ENCODE measurements at regions not wholly inside any gene's neighbourhood (a gene's known extent, or its start where the extent isn't known, plus 50 kb on each side); places are given as distances from the start of the nearest gene placed in this dataset.

DNA sequence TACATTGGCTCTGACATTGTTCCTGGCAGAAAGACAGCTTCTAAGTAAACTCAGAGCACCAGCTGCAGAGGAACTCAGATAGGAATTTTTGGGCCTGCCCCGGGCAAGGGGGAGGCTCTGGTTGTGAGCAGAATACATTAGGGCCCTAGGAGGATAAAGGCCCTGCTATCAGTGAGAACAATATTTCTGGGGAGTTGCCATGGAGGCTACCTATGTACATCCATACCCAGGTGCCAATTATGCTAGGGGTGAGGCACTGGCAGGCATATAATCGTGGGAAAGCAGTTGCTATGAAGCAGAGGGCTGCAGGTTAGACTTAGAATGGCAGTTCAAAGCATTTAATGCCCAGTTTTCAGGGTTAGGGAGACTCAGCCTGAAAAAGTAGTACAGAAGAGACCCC is 273.5 kb upstream of the EDA2R start:
- no peaks in the 10 kb centered on the region for H3K9me2 ChIP-seq (ENCODE audit: insufficient read depth, low read length)
- no peaks in the 10 kb centered on the region for H3K9me3 ChIP-seq (ENCODE audit: low read length)
- H4K20me1 ChIP-seq (ENCODE audit: insufficient read depth) = no peaks in the 10 kb centered on the region
- H3K27me3 ChIP-seq (ENCODE audit: insufficient read depth, low read depth, low read length) = no peaks in the 10 kb centered on the region
- no peak for TF ChIP-seq MXI1 (conservative IDR thresholded peaks at IDR 0.05; ENCODE audit: poor library complexity, severe bottlenecking)
- no peak for TF ChIP-seq EZH2 (IDR thresholded peaks at IDR 0.05; ENCODE audit: borderline replicate concordance, insufficient read depth, low read length, poor library complexity, severe bottlenecking)
- no peak for TF ChIP-seq TAF1 (IDR thresholded peaks at IDR 0.05; ENCODE audit: low read depth)
- TF ChIP-seq SMC3 (conservative IDR thresholded peaks at IDR 0.05; ENCODE audit: poor library complexity) = no peak
- TF ChIP-seq, protein P1, sequence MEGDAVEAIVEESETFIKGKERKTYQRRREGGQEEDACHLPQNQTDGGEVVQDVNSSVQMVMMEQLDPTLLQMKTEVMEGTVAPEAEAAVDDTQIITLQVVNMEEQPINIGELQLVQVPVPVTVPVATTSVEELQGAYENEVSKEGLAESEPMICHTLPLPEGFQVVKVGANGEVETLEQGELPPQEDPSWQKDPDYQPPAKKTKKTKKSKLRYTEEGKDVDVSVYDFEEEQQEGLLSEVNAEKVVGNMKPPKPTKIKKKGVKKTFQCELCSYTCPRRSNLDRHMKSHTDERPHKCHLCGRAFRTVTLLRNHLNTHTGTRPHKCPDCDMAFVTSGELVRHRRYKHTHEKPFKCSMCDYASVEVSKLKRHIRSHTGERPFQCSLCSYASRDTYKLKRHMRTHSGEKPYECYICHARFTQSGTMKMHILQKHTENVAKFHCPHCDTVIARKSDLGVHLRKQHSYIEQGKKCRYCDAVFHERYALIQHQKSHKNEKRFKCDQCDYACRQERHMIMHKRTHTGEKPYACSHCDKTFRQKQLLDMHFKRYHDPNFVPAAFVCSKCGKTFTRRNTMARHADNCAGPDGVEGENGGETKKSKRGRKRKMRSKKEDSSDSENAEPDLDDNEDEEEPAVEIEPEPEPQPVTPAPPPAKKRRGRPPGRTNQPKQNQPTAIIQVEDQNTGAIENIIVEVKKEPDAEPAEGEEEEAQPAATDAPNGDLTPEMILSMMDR (IDR thresholded peaks at IDR 0.05; ENCODE audit: poor library complexity, severe bottlenecking) = no peak
- no peak for TF ChIP-seq REST (IDR thresholded peaks at IDR 0.05; ENCODE audit: borderline replicate concordance)
- TF ChIP-seq POLR2AphosphoS5 (IDR thresholded peaks at IDR 0.05) = no peak
- H3K4me2 ChIP-seq (ENCODE audit: low read length) = no peak overlapping the region
- H3K9ac ChIP-seq (ENCODE audit: low read length) = no peak overlapping the region
- no peak overlapping the region for H2AFZ ChIP-seq (ENCODE audit: low read depth, low read length)
- H3K79me2 ChIP-seq (replicated peaks; ENCODE audit: insufficient read depth, low read length) = no peaks in the 10 kb centered on the region
- H3K4me3 ChIP-seq (ENCODE audit: low read length) = no peak overlapping the region
- H3F3A ChIP-seq (ENCODE audit: insufficient read depth, low read length, poor library complexity, severe bottlenecking) = no peaks in the 10 kb centered on the region
- no peak overlapping the region for H3K27ac ChIP-seq (ENCODE audit: low read length)
- H3K36me3 ChIP-seq (ENCODE audit: insufficient read depth, low read length) = no peaks in the 10 kb centered on the region

GRCh38 chrX:66902081-66902480 is 263.2 kb upstream of the EDA2R start:
- H3K4me2 ChIP-seq (ENCODE audit: low read length) = no peak overlapping the region
- no peaks in the 10 kb centered on the region for H3K79me2 ChIP-seq (replicated peaks; ENCODE audit: insufficient read depth, low read length)
- no peaks in the 10 kb centered on the region for H3K9me2 ChIP-seq (ENCODE audit: insufficient read depth, low read length)
- no peaks in the 10 kb centered on the region for H4K20me1 ChIP-seq (ENCODE audit: insufficient read depth)
- no peaks in the 10 kb centered on the region for H3K36me3 ChIP-seq (ENCODE audit: insufficient read depth, low read length)
- no peak overlapping the region for H3K27ac ChIP-seq (ENCODE audit: low read length)
- H3K9ac ChIP-seq (ENCODE audit: low read length) = no peak overlapping the region
- H2AFZ ChIP-seq (ENCODE audit: low read depth, low read length) = no peak overlapping the region
- H3F3A ChIP-seq (ENCODE audit: insufficient read depth, low read length, poor library complexity, severe bottlenecking) = no peaks in the 10 kb centered on the region
- TF ChIP-seq RAD21 (conservative IDR thresholded peaks at IDR 0.05) = no peak
- H3K27me3 ChIP-seq (ENCODE audit: insufficient read depth, low read depth, low read length) = no peaks in the 10 kb centered on the region
- no peak overlapping the region for H3K4me3 ChIP-seq (ENCODE audit: low read length)
- H3K9me3 ChIP-seq (ENCODE audit: low read length) = no peaks in the 10 kb centered on the region

DNA sequence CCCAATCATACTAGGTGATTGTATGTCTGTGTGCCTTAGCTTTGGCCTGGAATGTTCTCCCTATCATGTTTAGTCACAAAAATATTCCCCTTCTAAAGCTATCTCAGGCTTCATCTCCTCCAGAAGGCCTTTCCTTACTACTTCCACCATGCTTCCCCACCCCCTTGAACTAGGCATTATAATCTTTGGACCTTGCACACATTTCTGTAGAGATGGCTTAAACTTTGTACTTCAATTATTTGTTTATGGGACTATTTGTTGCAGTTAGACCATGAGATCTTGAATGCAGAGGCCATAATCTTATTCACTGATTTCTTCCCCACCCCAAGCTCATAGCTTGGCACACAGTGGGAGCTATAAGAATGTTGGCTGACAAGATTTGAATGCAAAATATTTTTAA is 262.0 kb upstream of the EDA2R start:
- TF ChIP-seq EP300 (conservative IDR thresholded peaks at IDR 0.05; ENCODE audit: poor library complexity, severe bottlenecking) = no peak
- TF ChIP-seq MXI1 (conservative IDR thresholded peaks at IDR 0.05; ENCODE audit: poor library complexity, severe bottlenecking) = no peak
- TF ChIP-seq RAD21 (conservative IDR thresholded peaks at IDR 0.05) = no peak
- TF ChIP-seq, protein P1 (IDR thresholded peaks at IDR 0.05; ENCODE audit: poor library complexity, severe bottlenecking) = no peak
- no peak for TF ChIP-seq TAF1 (IDR thresholded peaks at IDR 0.05; ENCODE audit: low read depth)
- no peak for TF ChIP-seq SMC3 (conservative IDR thresholded peaks at IDR 0.05; ENCODE audit: poor library complexity)
- TF ChIP-seq REST (IDR thresholded peaks at IDR 0.05; ENCODE audit: borderline replicate concordance) = no peak
- TF ChIP-seq POLR2AphosphoS5 (IDR thresholded peaks at IDR 0.05) = no peak
- TF ChIP-seq EZH2 (IDR thresholded peaks at IDR 0.05; ENCODE audit: borderline replicate concordance, insufficient read depth, low read length, poor library complexity, severe bottlenecking) = no peak
- Histone ChIP-seq H3K4me2 (ENCODE audit: low read length) (no peak overlapping the region), H3K27ac (ENCODE audit: low read length) (no peak overlapping the region), H3K36me3 (ENCODE audit: insufficient read depth, low read length) (no peaks in the 10 kb centered on the region), H2AFZ (ENCODE audit: low read depth, low read length) (no peak overlapping the region), H3K4me3 (ENCODE audit: low read length) (no peak overlapping the region), H3K9me2 (ENCODE audit: insufficient read depth, low read length) (no peaks in the 10 kb centered on the region), H4K20me1 (ENCODE audit: insufficient read depth) (no peaks in the 10 kb centered on the region), H3K9me3 (ENCODE audit: low read length) (no peaks in the 10 kb centered on the region), H3F3A (ENCODE audit: insufficient read depth, low read length, poor library complexity, severe bottlenecking) (no peaks in the 10 kb centered on the region), H3K79me2 (replicated peaks; ENCODE audit: insufficient read depth, low read length) (no peaks in the 10 kb centered on the region), H3K9ac (ENCODE audit: low read length) (no peak overlapping the region), H3K27me3 (ENCODE audit: insufficient read depth, low read depth, low read length) (no peaks in the 10 kb centered on the region)

All from neural cell (in vitro differentiated cells).